ENCODE measurements at regions not wholly inside any gene's neighbourhood (a gene's known extent, or its start where the extent isn't known, plus 50 kb on each side); places are given as distances from the start of the nearest gene placed in this dataset.

GRCh38 chr19:30924670-30925069, 424.6 kb downstream of the TSHZ3 start:
- no peak overlapping the region for H3K27ac ChIP-seq
- TF ChIP-seq, protein P1, sequence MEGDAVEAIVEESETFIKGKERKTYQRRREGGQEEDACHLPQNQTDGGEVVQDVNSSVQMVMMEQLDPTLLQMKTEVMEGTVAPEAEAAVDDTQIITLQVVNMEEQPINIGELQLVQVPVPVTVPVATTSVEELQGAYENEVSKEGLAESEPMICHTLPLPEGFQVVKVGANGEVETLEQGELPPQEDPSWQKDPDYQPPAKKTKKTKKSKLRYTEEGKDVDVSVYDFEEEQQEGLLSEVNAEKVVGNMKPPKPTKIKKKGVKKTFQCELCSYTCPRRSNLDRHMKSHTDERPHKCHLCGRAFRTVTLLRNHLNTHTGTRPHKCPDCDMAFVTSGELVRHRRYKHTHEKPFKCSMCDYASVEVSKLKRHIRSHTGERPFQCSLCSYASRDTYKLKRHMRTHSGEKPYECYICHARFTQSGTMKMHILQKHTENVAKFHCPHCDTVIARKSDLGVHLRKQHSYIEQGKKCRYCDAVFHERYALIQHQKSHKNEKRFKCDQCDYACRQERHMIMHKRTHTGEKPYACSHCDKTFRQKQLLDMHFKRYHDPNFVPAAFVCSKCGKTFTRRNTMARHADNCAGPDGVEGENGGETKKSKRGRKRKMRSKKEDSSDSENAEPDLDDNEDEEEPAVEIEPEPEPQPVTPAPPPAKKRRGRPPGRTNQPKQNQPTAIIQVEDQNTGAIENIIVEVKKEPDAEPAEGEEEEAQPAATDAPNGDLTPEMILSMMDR (conservative IDR thresholded peaks at IDR 0.05), result no peak

GRCh38 chr19:30924069-30924636, 425.1 kb downstream of the TSHZ3 start:
- TF ChIP-seq, protein P1 (conservative IDR thresholded peaks at IDR 0.05), result no peak
- no peak overlapping the region for H3K27ac ChIP-seq

DNA sequence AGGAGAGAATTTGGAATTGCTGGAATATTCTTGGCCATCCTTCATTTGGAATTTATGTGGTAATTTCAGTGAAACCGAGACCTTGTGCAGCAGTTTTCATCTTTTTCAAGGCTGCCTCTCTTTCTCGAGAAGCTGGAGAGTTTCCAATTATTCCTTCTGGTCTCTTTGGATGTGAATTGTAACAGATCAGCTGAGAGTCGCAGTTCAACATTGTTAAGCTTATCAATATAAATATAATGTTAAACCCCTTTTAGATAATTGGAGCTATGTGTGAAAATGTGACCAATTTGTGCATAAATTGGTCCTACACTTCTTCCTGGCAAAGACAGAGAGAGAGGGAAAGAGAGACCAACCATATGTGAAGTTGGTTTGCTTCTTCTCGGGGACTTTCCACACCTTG, 425.6 kb downstream of the TSHZ3 start:
- H3K27ac ChIP-seq, result no peak overlapping the region
- TF ChIP-seq, protein P1 (conservative IDR thresholded peaks at IDR 0.05), result no peak

- TF ChIP-seq, protein P1 (conservative IDR thresholded peaks at IDR 0.05), result no peak
- H3K27ac ChIP-seq, result no peak overlapping the region
These were observed 426.1 kb downstream of the TSHZ3 start for GRCh38 chr19:30923096-30923495.

DNA sequence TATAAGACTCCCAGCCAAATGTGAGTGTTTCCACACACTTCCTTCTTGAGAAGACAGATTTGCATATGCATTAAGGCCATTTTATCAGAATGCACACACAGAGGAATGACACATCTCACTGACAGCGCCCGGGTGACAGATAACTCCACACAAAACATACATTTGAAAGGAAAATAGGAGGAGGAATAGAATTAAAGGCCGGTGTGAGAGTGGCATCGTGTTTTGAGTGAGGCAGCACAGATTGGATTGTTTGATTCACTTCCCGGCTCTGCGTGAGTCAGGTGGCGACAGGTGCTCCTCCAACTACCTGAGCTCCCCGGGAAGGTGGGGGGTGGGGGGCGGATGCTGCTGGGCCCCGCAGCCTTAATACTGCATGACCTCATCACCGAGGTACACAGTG, 429.0 kb downstream of the TSHZ3 start:
- TF ChIP-seq, protein P1 (conservative IDR thresholded peaks at IDR 0.05), result no peak
- no peak overlapping the region for H3K27ac ChIP-seq

DNA sequence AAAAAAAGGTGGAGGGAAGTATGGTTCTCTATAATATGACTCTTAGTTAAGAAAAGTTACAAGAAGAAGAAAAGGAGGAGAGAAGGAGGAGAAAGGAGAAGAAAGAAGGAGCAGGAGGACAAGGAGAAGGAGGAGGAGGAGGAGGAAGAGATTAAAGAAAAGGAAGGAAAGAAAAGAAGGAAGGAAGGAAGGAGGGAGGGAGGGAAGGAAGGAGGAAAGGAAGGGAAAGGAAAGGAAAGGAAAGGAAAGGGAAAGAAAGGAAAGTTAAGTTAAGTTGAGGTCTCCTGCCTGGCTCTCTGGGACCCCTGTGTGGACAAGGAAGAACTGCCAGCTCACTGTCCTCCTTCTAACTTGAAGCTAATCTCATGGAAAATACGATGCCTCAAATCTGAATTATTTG, 429.5 kb downstream of the TSHZ3 start:
- TF ChIP-seq, protein P1 (conservative IDR thresholded peaks at IDR 0.05), result no peak

DNA sequence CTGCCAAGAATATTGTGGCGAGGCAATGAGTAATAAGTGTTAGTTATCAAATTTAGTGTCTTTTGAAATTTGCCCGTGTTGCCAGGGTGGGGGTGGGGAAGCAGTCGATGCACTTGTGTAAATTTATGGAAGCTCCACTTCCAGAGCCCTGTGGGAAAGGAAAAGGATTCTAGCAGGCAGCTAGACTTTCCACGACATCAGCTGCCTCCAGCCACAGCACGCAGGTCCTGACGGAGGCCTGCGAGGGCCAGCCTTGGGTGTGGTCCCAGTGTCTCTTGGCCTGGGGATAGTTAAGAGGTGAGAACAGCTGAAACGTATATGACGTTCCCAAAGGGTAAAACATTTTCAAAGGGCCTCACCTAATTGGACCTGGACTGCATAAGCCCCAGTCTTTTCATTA, 433.0 kb downstream of the TSHZ3 start:
- TF ChIP-seq, protein P1 (conservative IDR thresholded peaks at IDR 0.05), result no peak
- no peak overlapping the region for H3K27ac ChIP-seq

More for the DNA sequence above, 429.5 kb downstream of the TSHZ3 start:
- no peak overlapping the region for H3K27ac ChIP-seq

Measured in VCaP (cell line).